Keratinocyte (primary cell): ENCODE measurements at regions not wholly inside any gene's neighbourhood (a gene's known extent, or its start where the extent isn't known, plus 50 kb on each side); places are given as distances from the start of the nearest gene placed in this dataset.

Experiments
- DNase-seq: peaks from one replicate; pipeline ENCODE4 v3.0.0-alpha.2; 2011; ENCODE audit warnings: low read depth, missing footprints, low spot score
- FAIRE-seq: peaks from 2 replicates; lab custom pipeline; 2011; peaks lifted over from hg19 to GRCh38; lab: Jason Lieb, UNC
- H2AFZ ChIP-seq: 2 replicates; pipeline ENCODE4 v1.6.0; 2012; ENCODE audit warnings: low read length, control low read depth, inconsistent platforms; ENCODE audit not compliant: control insufficient read depth
- H3K27ac ChIP-seq: 2 replicates; pipeline ENCODE4 v1.5.1; 2011; ENCODE audit warnings: low read length; ENCODE audit not compliant: control insufficient read depth, insufficient read depth
- H3K27me3 ChIP-seq: 3 replicates; pipeline ENCODE4 v1.6.0; 2011; ENCODE audit warnings: low read length; ENCODE audit not compliant: control insufficient read depth, insufficient read depth; ENCODE audit errors: extremely low read depth
- H3K36me3 ChIP-seq, 2 experiments: 2 replicates in 1 of 2; 3 replicates in 1 of 2; pipeline ENCODE4 v1.5.1; 2011; ENCODE audit warnings: low read length in 2 of 2, mild to moderate bottlenecking in 1 of 2; ENCODE audit not compliant: control insufficient read depth in 2 of 2, insufficient read depth in 2 of 2; ENCODE audit errors: extremely low read depth in 1 of 2
- H3K4me1 ChIP-seq: 3 replicates; pipeline ENCODE4 v1.5.1; 2011; ENCODE audit warnings: low read length; ENCODE audit not compliant: control insufficient read depth, insufficient read depth; ENCODE audit errors: extremely low read depth
- H3K4me2 ChIP-seq: 3 replicates; pipeline ENCODE4 v1.6.0; 2011; ENCODE audit warnings: low read depth, low read length; ENCODE audit not compliant: control insufficient read depth, insufficient read depth; ENCODE audit errors: extremely low read depth
- H3K4me3 ChIP-seq, 3 experiments: fragments of 200-600 bp in 1 of 3; sonication (generic) in 1 of 3; 2 replicates in 2 of 3; 3 replicates in 1 of 3; pipeline ENCODE4 v1.5.1; 2011 to 2016; ENCODE audit warnings: low read length in 3 of 3, mild to moderate bottlenecking in 3 of 3, control low read depth in 2 of 3, inconsistent platforms in 1 of 3, low read depth in 1 of 3, mixed read lengths in 1 of 3, mixed run types in 1 of 3, moderate library complexity in 1 of 3; ENCODE audit not compliant: control insufficient read depth in 2 of 3, insufficient read depth in 2 of 3; ENCODE audit errors: extremely low read depth in 1 of 3
- H3K79me2 ChIP-seq: 2 replicates; pipeline ENCODE4 v1.6.0; 2012; ENCODE audit warnings: low read length; ENCODE audit not compliant: control insufficient read depth, insufficient read depth
- H3K9ac ChIP-seq: 3 replicates; pipeline ENCODE4 v1.6.0; 2011; ENCODE audit warnings: low read length; ENCODE audit not compliant: control insufficient read depth, insufficient read depth; ENCODE audit errors: extremely low read depth
- H3K9me1 ChIP-seq: 3 replicates; pipeline ENCODE4 v1.6.0; 2011; ENCODE audit warnings: low read length; ENCODE audit not compliant: control insufficient read depth, insufficient read depth; ENCODE audit errors: extremely low read depth
- H3K9me3 ChIP-seq: 2 replicates; pipeline ENCODE4 v1.5.1; 2012; ENCODE audit warnings: low read depth, low read length; ENCODE audit not compliant: control insufficient read depth
- H4K20me1 ChIP-seq: 3 replicates; pipeline ENCODE4 v1.6.0; 2011; ENCODE audit warnings: low read length; ENCODE audit not compliant: control insufficient read depth, insufficient read depth; ENCODE audit errors: extremely low read depth
- CTCF ChIP-seq, 3 experiments: IDR thresholded peaks in 1 of 3; conservative IDR thresholded peaks in 1 of 3; optimal IDR thresholded peaks in 1 of 3; 2 replicates in 2 of 3; 3 replicates in 1 of 3; pipeline versions ENCODE3 to v1.5.1; 2011; ENCODE audit warnings: low read length in 3 of 3, mild to moderate bottlenecking in 3 of 3, moderate library complexity in 2 of 3, control low read depth in 1 of 3, inconsistent platforms in 1 of 3; ENCODE audit not compliant: insufficient read depth in 2 of 3; ENCODE audit errors: extremely low read depth in 1 of 3
- EZH2 ChIP-seq: IDR thresholded peaks from one replicate; pipeline ENCODE4 v1.6.1; 2012; ENCODE audit warnings: inconsistent platforms, mild to moderate bottlenecking, low read length, moderate library complexity
- dilution Hi-C: fragments of 300-500 bp; cut with MboI; formaldehyde crosslinking; loops from one replicate; pipeline ENCODE4 v1.7.0; 2020; ENCODE audit warnings: low sequenced_read_pairs; ENCODE audit not compliant: extremely low pct_ligation_motif_present

GRCh38 chr10:129383651-129384050 lies 83.4 kb upstream of the MGMT start:
- H4K20me1 ChIP-seq: no peaks in the 10 kb centered on the region
- no peaks in the 10 kb centered on the region for H3K79me2 ChIP-seq
- H2AFZ ChIP-seq: no peak overlapping the region
- peaks cover 1% of the 10 kb centered on the region for H3K9me3 ChIP-seq
- FAIRE-seq: no peak
- H3K9me1 ChIP-seq: no peaks in the 10 kb centered on the region
- no peak overlapping the region for H3K4me3 ChIP-seq
- H3K36me3 ChIP-seq: no peaks in the 10 kb centered on the region
- dilution Hi-C loops: no loop called here
- H3K27ac ChIP-seq: no peak overlapping the region
- H3K9ac ChIP-seq: no peak overlapping the region
- no peaks in the 10 kb centered on the region for H3K4me1 ChIP-seq
- H3K27me3 ChIP-seq: no peaks in the 10 kb centered on the region
- TF ChIP-seq CTCF (optimal IDR thresholded peaks at IDR 0.05 in 1 of 3, IDR thresholded peaks at IDR 0.05 in 1 of 3, conservative IDR thresholded peaks at IDR 0.05 in 1 of 3; ENCODE audit: extremely low read depth in 1 of 3, insufficient read depth in 2 of 3, low read length in 3 of 3): no peak
- no peak for TF ChIP-seq EZH2
- no peak for DNase-seq
- H3K4me2 ChIP-seq: no peak overlapping the region

- no peak for FAIRE-seq
- DNase-seq: no peak
- dilution Hi-C loops: no loop called here
Observed at GRCh38 chr10:129385600-129385999, 81.4 kb upstream of the MGMT start.

More at GRCh38 chr10:129385600-129385999, 81.4 kb upstream of the MGMT start:
- no peaks in the 10 kb centered on the region for H3K27me3 ChIP-seq
- no peaks in the 10 kb centered on the region for H3K36me3 ChIP-seq
- no peak overlapping the region for H3K4me2 ChIP-seq
- H3K9me1 ChIP-seq: no peaks in the 10 kb centered on the region
- H3K9ac ChIP-seq: no peak overlapping the region
- no peak overlapping the region for H3K4me3 ChIP-seq
- no peaks in the 10 kb centered on the region for H3K79me2 ChIP-seq
- no peaks in the 10 kb centered on the region for H4K20me1 ChIP-seq
- no peak overlapping the region for H3K27ac ChIP-seq
- H3K4me1 ChIP-seq: no peaks in the 10 kb centered on the region
- TF ChIP-seq EZH2 (no peak), CTCF (optimal IDR thresholded peaks at IDR 0.05 in 1 of 3, IDR thresholded peaks at IDR 0.05 in 1 of 3, conservative IDR thresholded peaks at IDR 0.05 in 1 of 3; ENCODE audit: extremely low read depth in 1 of 3, insufficient read depth in 2 of 3, low read length in 3 of 3) (no peak)
- no peak overlapping the region for H2AFZ ChIP-seq
- peaks cover 1% of the 10 kb centered on the region for H3K9me3 ChIP-seq
